ENCODE measurements at regions not wholly inside any gene's neighbourhood (a gene's known extent, or its start where the extent isn't known, plus 50 kb on each side); places are given as distances from the start of the nearest gene placed in this dataset.

GRCh38 chr11:131025421-131026125 lies 109.3 kb upstream of the SNX19 start:
- no peak overlapping the region for H3K4me3 ChIP-seq (ENCODE audit: low read depth, low read length)
- no peak for TF ChIP-seq CTCF (IDR thresholded peaks at IDR 0.05; ENCODE audit: low read depth, low read length)
- no peak for DNase-seq
- no peaks in the 10 kb centered on the region for H3K27me3 ChIP-seq (ENCODE audit: insufficient read depth, low read depth, severe bottlenecking)
- no peaks in the 10 kb centered on the region for H3K9me3 ChIP-seq (ENCODE audit: severe bottlenecking)
- no peaks in the 10 kb centered on the region for H3K36me3 ChIP-seq
- no peak overlapping the region for H3K27ac ChIP-seq

- no peak for DNase-seq
- Histone ChIP-seq H3K4me3 (ENCODE audit: low read depth, low read length) (no peak overlapping the region), H3K27ac (no peak overlapping the region), H3K36me3 (no peaks in the 10 kb centered on the region), H3K9me3 (ENCODE audit: severe bottlenecking) (no peaks in the 10 kb centered on the region), H3K27me3 (ENCODE audit: insufficient read depth, low read depth, severe bottlenecking) (no peaks in the 10 kb centered on the region)
- TF ChIP-seq CTCF (IDR thresholded peaks at IDR 0.05; ENCODE audit: low read depth, low read length) = no peak
Measured at GRCh38 chr11:131027491-131027890, 111.2 kb upstream of the SNX19 start.

- Histone ChIP-seq H3K36me3 (no peaks in the 10 kb centered on the region), H3K4me3 (ENCODE audit: low read depth, low read length) (no peak overlapping the region), H3K9me3 (ENCODE audit: severe bottlenecking) (no peaks in the 10 kb centered on the region), H3K27me3 (ENCODE audit: insufficient read depth, low read depth, severe bottlenecking) (no peaks in the 10 kb centered on the region), H3K27ac (no peak overlapping the region)
- no peak for TF ChIP-seq CTCF (IDR thresholded peaks at IDR 0.05; ENCODE audit: low read depth, low read length)
- no peak for DNase-seq
Measured at GRCh38 chr11:131033151-131033651, 116.9 kb upstream of the SNX19 start.

- H3K9me3 ChIP-seq (ENCODE audit: severe bottlenecking) = no peaks in the 10 kb centered on the region
- H3K27ac ChIP-seq = no peak overlapping the region
- H3K36me3 ChIP-seq = no peaks in the 10 kb centered on the region
- no peaks in the 10 kb centered on the region for H3K27me3 ChIP-seq (ENCODE audit: insufficient read depth, low read depth, severe bottlenecking)
- no peak for TF ChIP-seq CTCF (IDR thresholded peaks at IDR 0.05; ENCODE audit: low read depth, low read length)
- no peak for DNase-seq
- H3K4me3 ChIP-seq (ENCODE audit: low read depth, low read length) = no peak overlapping the region
Measured at GRCh38 chr11:131036514-131036913, 120.2 kb upstream of the SNX19 start.

- Histone ChIP-seq H3K27me3 (ENCODE audit: insufficient read depth, low read depth, severe bottlenecking) (no peaks in the 10 kb centered on the region), H3K36me3 (no peaks in the 10 kb centered on the region), H3K4me3 (ENCODE audit: low read depth, low read length) (no peak overlapping the region), H3K9me3 (ENCODE audit: severe bottlenecking) (no peaks in the 10 kb centered on the region), H3K27ac (no peak overlapping the region)
- peak; percentile 57 for TF ChIP-seq CTCF (IDR thresholded peaks at IDR 0.05; ENCODE audit: low read depth, low read length)
- DNase-seq = peak; percentile 60
Measured at GRCh38 chr11:131037873-131038272, 121.6 kb upstream of the SNX19 start.

- Histone ChIP-seq H3K9me3 (ENCODE audit: severe bottlenecking) (no peaks in the 10 kb centered on the region), H3K4me3 (ENCODE audit: low read depth, low read length) (no peak overlapping the region), H3K27ac (no peak overlapping the region), H3K36me3 (no peaks in the 10 kb centered on the region), H3K27me3 (ENCODE audit: insufficient read depth, low read depth, severe bottlenecking) (no peaks in the 10 kb centered on the region)
- peak; percentile 52 for DNase-seq
- TF ChIP-seq CTCF (IDR thresholded peaks at IDR 0.05; ENCODE audit: low read depth, low read length) = peak; percentile 50
Measured at GRCh38 chr11:131038597-131038996, 122.3 kb upstream of the SNX19 start.

All from WERI-Rb-1 (cell line).